Dedifferentiated amniotic fluid mesenchymal stem cell (primary cell): ENCODE measurements at regions not wholly inside any gene's neighbourhood (a gene's known extent, or its start where the extent isn't known, plus 50 kb on each side); places are given as distances from the start of the nearest gene placed in this dataset.

Source experiments
- DNase-seq: peaks from one replicate; pipeline ENCODE4 v3.0.0-alpha.2; 2016; ENCODE audit errors: extremely low spot score

GRCh38 chr22:46078241-46079092 is 71.9 kb upstream of the PPARA start:
- DNase-seq, result no peak

DNA sequence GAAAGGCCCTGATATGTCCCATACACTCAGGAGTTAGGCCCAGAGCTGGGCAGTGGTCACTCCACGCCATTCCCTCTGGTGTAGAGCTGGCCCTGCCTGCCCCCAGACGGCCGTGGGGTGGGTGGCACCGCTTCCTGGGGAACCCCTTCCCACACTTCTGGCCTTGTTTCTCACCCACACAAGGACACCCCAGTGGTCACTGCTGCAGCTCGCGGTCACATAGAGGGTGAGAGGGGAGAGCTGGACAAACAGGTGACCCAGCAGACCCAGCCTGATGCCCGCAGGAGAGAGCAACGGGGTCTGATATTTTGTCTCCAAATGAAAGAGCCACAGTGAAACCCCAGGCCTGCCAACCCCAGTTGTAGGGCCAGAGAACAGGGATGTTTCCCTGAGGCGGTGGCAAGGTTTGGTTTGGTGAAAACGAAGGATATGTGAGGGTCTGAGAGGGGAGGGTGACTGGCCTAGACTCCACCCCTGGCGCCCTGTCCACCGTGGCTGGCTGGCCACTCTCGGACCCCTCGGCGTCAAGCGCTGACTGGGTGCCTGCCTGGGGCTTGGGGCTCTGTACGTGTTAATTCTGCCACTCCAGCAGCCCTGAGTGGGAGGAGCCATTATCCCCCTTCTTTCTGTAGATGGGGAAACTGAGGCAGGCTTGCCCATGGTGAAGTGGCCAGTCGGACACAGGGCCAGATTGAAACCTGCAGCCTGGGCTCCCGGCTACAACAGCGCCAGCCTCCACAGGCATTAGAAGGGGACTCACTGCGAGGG is 71.0 kb upstream of the PPARA start:
- no peak for DNase-seq

- DNase-seq, result no peak
These were observed 70.2 kb upstream of the PPARA start for GRCh38 chr22:46079861-46080821.

GRCh38 chr22:46081036-46081830 is 69.1 kb upstream of the PPARA start:
- no peak for DNase-seq

DNA sequence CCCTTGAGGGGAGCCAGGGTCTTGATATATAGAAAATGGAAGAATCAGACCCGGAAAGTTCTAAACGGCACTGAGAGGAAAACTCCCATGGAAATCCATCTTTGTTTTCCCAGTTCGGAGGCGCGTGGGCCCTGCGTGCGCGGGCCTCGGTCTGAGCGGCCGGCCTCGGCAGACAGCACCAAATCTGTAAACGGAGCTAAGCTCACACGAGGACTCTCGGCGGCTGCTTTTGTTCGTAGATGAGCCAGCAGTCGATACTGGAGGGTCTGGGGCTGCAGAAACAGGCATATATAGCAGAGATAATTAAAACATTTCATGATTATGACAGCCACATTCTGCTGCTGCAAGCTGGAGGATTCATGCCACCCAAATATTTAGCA is 68.5 kb upstream of the PPARA start:
- DNase-seq, result no peak

DNA sequence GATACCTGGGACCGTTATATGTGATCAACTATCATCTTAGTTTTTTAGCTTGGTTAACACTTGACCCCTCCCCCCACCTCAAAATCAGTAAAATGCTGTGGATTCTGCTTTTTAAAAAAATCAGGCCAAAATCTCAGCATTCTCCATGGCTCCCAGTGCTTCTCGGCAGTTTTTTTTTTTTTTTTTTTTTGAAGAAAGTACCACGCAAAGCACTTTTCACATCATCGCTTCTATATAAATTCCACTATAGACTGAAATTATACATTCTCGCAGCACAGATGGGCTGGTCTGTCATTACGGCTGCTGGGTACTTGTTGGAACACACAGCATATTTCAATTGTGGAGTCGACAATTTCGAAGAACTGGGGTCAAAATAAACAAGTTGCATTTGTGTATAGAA is 67.7 kb upstream of the PPARA start:
- no peak for DNase-seq

GRCh38 chr22:46083383-46084350 is 66.7 kb upstream of the PPARA start:
- DNase-seq, result no peak

GRCh38 chr22:46084376-46084775 is 66.0 kb upstream of the PPARA start:
- no peak for DNase-seq

DNA sequence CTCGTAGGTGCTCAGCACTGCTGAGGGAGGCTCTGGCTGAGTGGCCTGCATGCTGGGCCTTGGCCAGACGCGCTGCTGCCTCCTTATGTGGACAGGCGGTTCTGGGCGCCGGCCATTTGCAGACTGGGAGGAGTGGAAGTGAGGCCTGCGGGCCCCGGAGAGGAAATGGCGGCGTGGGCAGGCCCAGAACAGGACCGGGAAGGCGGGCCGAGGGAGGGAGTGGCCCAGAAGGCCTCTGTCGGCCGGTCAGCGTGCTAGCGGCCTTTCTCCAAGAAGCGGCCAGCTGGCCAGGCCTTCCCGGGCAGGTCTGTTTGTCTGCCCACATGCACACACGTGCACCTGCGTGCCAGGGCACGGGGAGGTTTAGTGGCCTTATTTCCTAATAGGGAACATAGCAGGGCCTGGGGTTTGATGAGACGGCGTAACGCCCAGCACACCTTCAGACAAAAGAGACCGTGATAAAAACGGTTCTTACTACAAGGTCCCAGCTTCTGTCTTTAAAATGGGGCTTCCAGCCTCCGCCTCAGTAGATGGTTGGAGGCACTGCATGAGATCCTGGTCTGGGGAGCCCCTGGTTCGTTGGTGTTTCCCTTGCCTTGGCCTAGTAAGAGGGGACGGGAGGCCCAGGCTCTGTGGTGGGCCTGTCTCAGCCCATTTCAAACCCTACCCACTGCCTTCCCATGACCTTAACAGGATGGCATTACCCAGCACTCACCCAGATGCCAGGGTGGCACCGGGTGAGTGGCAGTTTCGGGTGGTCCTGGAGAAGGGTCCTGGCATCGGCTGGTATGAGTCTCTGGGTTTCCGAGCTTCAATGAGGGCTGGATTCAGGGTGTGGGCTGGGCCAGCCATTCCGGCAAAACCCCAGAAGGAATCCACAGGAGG is 65.1 kb upstream of the PPARA start:
- DNase-seq, result no peak

GRCh38 chr22:46085828-46086576 is 64.3 kb upstream of the PPARA start:
- DNase-seq, result no peak

DNA sequence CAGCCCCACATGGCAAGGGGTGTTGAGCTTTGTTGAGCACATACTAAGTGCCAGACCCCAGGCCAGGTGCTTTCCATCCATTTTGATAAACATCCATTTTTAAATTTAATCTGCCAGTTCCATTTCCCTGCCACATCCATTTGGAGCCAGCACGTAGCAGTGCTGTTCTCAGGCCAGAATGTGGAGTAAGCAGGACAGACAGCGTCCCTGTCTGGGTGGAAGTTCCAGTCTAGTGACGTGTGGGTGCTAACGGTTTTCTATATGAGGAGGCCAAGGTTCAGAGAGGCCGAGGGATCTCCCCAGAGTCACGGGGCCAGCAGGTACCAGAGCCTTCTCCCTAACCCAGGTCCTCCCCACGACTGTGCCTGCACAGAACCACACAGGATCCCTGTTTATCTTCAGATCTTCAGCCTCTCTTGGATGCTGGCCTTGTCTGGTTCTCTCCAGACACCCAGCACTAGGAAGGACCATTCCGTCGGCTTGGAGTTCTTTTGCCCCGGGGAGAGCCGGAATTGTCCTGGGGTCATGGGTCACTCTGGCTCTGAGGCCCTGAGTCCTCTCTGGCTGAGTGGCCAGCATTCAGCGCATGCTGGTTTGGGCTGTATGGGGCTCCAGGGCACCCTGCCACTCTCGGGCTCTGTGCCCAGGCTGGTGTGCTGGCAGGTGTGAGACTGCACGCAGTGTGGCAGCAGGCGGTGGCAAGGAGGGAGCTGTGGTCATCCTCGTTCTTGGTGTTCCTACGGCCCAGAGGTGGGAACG is 63.6 kb upstream of the PPARA start:
- no peak for DNase-seq

- DNase-seq, result no peak
These were observed 63.0 kb upstream of the PPARA start for GRCh38 chr22:46087336-46087690.

DNA sequence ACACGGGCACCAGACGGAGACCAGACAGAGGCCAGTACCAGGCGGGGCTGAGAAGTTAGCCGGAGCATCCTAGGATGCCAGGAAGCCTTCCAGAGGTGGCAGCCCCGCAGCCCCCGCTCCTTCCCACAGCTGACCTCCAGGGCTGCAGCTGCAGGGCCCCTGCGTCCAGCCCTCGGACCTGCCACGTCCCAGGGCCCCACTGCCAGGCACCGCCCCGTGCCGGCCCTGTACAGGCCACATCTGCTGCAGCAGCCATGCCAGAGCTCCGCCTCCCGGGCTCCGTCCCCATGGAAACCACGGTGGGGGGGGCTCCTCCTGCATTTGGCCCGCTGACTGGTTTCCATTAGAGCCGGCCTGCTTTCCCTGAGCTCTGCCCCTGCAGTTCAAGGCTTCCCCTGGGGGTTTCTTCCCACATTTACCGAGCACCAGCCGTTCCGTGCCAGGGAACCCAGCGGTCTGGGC is 62.5 kb upstream of the PPARA start:
- DNase-seq, result peak; percentile 88

DNA sequence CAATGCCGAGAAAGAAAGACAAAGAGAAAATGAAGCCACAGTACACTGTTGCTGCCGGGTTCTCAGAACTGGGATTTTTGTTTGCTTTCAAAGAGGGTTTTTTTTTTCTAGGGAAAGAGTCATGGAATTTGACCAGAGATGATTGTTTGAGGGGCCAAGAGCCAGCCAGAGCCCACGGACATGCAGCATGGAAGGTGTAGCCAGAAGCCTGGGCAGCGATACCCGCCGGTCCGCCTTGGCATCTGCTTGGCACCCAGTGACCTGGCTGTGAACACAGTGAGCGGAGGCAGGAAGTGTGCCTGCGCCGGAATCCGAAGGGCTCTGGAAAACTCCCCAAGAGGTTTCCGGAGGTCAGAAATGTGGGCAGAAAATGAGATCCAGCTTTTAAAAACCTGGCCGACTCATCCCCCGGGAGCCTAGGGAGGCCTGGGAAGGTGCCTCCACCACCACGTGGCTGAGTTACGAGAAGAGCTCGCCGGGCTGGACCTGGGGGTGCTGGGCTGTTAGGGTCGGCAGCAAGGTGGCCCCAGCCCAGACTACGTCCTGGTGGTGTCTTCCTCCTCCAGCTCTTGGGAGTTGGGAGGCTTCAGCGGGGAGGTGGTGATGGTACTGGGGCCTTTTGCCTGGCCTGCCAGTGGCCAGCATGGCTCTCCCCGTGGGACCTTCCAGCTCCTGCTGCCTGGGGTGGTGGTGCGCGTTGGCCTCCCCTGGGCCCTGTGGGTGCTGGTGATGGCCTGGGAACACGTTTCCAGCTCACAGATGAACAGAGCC is 61.6 kb upstream of the PPARA start:
- DNase-seq, result peak; percentile 48

- DNase-seq, result no peak
These were observed 60.8 kb upstream of the PPARA start for GRCh38 chr22:46089426-46090035.

DNA sequence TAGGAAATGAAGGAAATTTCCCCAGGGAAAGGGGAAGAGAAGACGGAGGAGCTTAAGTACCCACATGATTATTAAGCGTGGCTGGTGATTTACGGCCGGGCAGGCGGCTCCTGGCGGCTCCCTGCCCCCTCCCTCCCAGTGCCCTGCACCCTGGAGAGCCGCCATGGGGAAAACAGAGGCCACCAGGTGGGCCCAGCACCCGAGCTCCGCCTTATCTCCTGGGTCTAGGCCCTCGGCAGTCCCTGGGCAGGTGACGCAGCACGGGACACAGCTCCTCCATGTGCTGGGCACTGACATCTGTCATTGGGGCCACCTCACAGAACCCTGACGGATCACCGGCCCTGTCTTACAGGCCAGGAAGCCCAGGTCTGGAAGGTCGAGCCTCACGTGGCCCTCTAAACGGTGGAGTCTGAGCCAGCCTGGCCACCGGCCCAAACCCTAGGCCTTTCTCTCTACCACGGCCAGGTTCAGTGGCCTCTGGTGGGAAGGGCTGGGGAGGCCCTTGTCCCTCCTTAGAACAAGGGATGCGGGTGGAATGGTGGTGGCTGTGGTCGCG is 60.2 kb upstream of the PPARA start:
- DNase-seq, result no peak
